ENCODE measurements at regions not wholly inside any gene's neighbourhood (a gene's known extent, or its start where the extent isn't known, plus 50 kb on each side); places are given as distances from the start of the nearest gene placed in this dataset.

DNA sequence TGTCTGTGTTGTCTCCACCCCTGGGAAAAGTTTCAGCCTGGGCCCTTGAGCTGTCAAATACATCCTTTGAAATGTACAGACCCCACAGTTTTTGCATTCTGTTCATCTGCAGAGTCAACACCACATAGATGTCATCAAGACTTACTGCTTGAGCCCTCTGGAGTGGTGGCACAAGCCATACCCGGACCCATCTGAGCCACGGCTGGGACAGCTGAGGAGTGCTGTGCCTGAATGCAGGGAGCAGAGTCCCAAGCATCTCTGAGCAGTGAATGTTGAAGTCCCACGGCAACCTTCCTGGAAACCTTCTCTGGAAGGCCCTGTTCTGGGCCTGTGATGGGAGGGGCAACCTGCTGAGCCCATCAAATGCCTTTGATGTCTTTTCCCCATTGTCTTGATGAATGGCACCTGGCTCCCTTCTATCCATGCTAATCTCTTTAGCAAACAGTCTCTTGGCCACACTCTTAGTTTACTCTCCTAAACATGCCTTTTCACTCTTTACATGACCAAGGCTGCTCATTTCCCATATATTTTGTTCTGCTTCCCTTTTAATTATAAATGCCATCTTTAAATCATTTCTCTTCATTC is 92.5 kb downstream of the ATPSCKMT start:
- H3K4me3 ChIP-seq (ENCODE audit: low read depth in 1 of 5, low read length in 5 of 5), result no peak overlapping the region

DNA sequence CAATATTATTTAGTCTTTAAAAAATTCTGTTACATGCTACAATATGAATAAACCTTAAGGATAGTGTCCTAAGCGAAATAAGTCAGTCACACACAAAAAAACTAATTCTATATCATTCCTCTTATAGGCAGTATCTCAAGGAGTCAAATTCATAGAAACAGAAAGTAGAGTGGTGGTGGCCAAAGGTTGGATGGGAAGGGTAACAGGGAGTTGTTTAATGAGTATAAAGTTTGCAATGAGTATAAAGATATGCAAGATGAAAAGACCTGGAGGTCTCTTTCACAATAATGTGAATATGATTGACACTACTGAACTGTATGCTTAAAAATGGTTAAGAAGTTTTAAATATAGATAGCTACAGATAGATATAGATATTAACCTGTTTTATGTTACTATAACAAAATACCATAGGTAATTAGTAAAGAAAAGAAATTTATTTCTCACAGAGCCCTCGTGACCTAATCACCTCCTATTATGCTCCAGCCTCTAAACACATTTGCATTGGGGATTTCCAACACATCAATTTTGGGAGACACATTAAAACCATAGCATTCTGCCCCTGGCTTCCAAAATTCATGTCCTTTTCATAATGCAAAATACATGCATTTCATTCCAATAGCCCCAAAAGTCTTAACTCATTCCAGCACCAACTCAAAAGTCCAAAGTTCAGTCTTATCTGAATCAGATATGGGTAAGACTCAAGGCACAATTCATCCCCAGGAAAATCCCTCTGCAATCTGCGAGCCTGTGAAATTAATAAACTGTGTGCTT is 93.6 kb downstream of the ATPSCKMT start:
- Histone ChIP-seq H3K27me3 (ENCODE audit: control insufficient read depth in 5 of 5, insufficient read depth in 4 of 5, low read length in 5 of 5) (peaks cover 0 to 3% (median 0%) of the 10 kb centered on the region in 5 donors), H3K36me3 (ENCODE audit: control insufficient read depth in 5 of 5, insufficient read depth in 5 of 5, low read length in 5 of 5) (no peaks in the 10 kb centered on the region), H3K9me3 (ENCODE audit: control insufficient read depth in 5 of 5, low read length in 5 of 5) (no peaks in the 10 kb centered on the region), H3K9ac (ENCODE audit: low read length in 5 of 5) (no peak overlapping the region), H3K4me1 (ENCODE audit: control insufficient read depth in 5 of 5, insufficient read depth in 5 of 5, low read length in 5 of 5) (no peaks in the 10 kb centered on the region), H3K4me3 (ENCODE audit: low read depth in 1 of 5, low read length in 5 of 5) (no peak overlapping the region), H3K27ac (ENCODE audit: low read depth, low read length) (no peak overlapping the region)

More for the DNA sequence above, 92.5 kb downstream of the ATPSCKMT start:
- Histone ChIP-seq H3K4me1 (ENCODE audit: control insufficient read depth in 5 of 5, insufficient read depth in 5 of 5, low read length in 5 of 5) (no peaks in the 10 kb centered on the region), H3K9me3 (ENCODE audit: control insufficient read depth in 5 of 5, low read length in 5 of 5) (no peaks in the 10 kb centered on the region), H3K27ac (ENCODE audit: low read depth, low read length) (no peak overlapping the region), H3K9ac (ENCODE audit: low read length in 5 of 5) (no peak overlapping the region), H3K36me3 (ENCODE audit: control insufficient read depth in 5 of 5, insufficient read depth in 5 of 5, low read length in 5 of 5) (no peaks in the 10 kb centered on the region), H3K27me3 (ENCODE audit: control insufficient read depth in 5 of 5, insufficient read depth in 4 of 5, low read length in 5 of 5) (peaks cover 0 to 3% (median 0%) of the 10 kb centered on the region in 5 donors)

DNA sequence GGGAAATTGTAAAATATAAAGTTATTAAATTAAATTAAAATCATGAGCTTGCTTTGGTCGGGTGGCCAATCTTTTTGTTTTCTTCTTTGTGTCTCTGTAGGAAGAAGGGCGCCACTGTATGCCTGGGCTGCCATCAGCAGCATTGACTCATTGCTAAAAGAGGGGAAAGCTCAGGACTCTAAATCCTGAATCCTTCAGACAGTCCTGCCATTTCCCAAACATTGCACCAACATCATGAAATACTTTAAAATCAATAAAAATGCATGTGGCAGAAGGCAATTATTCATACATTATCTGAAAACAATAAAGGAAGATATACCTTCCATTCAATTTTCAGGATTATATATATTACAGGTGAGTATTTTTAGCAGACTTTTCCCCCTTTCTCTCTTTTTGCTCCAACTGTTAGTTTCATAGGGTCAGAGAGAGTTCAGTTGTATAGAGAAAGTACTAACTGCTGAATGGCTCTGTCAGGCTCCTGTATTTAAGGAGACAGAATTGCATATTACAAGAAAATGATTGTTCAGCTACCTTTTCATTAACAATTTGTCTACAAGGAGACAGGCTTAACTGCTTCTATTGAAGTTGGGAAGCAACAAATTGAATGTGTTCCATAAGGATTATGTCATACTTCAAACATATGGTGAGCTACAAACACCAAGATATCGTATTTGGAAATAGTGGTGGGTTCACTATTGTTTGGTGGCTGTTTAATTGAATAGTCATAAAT is 95.7 kb downstream of the ATPSCKMT start:
- no peaks in the 10 kb centered on the region for H3K36me3 ChIP-seq (ENCODE audit: control insufficient read depth in 5 of 5, insufficient read depth in 5 of 5, low read length in 5 of 5)
- no peak overlapping the region for H3K27ac ChIP-seq (ENCODE audit: low read depth, low read length)
- H3K27me3 ChIP-seq (ENCODE audit: control insufficient read depth in 5 of 5, insufficient read depth in 4 of 5, low read length in 5 of 5), result peaks cover 0 to 3% (median 0%) of the 10 kb centered on the region in 5 donors
- H3K4me3 ChIP-seq (ENCODE audit: low read depth in 1 of 5, low read length in 5 of 5), result no peak overlapping the region
- H3K9ac ChIP-seq (ENCODE audit: low read length in 5 of 5), result no peak overlapping the region
- no peaks in the 10 kb centered on the region for H3K9me3 ChIP-seq (ENCODE audit: control insufficient read depth in 5 of 5, low read length in 5 of 5)
- no peaks in the 10 kb centered on the region for H3K4me1 ChIP-seq (ENCODE audit: control insufficient read depth in 5 of 5, insufficient read depth in 5 of 5, low read length in 5 of 5)

GRCh38 chr5:10153394-10153793 is 96.3 kb downstream of the ATPSCKMT start:
- Histone ChIP-seq H3K4me3 (ENCODE audit: low read depth in 1 of 5, low read length in 5 of 5) (no peak overlapping the region), H3K27me3 (ENCODE audit: control insufficient read depth in 5 of 5, insufficient read depth in 4 of 5, low read length in 5 of 5) (peaks cover 0 to 3% (median 0%) of the 10 kb centered on the region in 5 donors), H3K27ac (ENCODE audit: low read depth, low read length) (no peak overlapping the region), H3K9me3 (ENCODE audit: control insufficient read depth in 5 of 5, low read length in 5 of 5) (no peaks in the 10 kb centered on the region), H3K4me1 (ENCODE audit: control insufficient read depth in 5 of 5, insufficient read depth in 5 of 5, low read length in 5 of 5) (no peaks in the 10 kb centered on the region), H3K9ac (ENCODE audit: low read length in 5 of 5) (no peak overlapping the region), H3K36me3 (ENCODE audit: control insufficient read depth in 5 of 5, insufficient read depth in 5 of 5, low read length in 5 of 5) (no peaks in the 10 kb centered on the region)

DNA sequence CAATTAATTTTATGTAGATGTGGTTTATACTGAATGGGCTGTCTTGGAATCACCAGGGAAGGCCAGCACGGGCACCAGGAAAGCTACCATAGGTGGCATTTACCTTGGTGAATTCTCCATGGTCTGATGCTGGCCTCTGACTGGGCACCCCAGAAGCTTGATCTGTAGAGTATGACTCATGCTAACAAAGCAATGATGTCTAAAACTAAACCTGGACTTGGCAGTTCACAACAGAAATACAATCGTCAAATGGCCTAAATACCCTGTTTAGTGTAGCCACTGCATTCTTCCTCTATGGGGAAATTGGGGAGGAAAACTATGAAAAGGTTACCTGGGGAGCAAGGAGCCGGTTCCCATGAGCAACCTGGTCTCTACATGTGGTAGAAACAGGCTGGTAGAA is 98.0 kb downstream of the ATPSCKMT start:
- no peaks in the 10 kb centered on the region for H3K9me3 ChIP-seq (ENCODE audit: control insufficient read depth in 5 of 5, low read length in 5 of 5)
- no peaks in the 10 kb centered on the region for H3K4me1 ChIP-seq (ENCODE audit: control insufficient read depth in 5 of 5, insufficient read depth in 5 of 5, low read length in 5 of 5)
- peaks cover 0 to 3% (median 0%) of the 10 kb centered on the region in 5 donors for H3K27me3 ChIP-seq (ENCODE audit: control insufficient read depth in 5 of 5, insufficient read depth in 4 of 5, low read length in 5 of 5)
- H3K9ac ChIP-seq (ENCODE audit: low read length in 5 of 5), result no peak overlapping the region
- no peaks in the 10 kb centered on the region for H3K36me3 ChIP-seq (ENCODE audit: control insufficient read depth in 5 of 5, insufficient read depth in 5 of 5, low read length in 5 of 5)
- H3K4me3 ChIP-seq (ENCODE audit: low read depth in 1 of 5, low read length in 5 of 5), result no peak overlapping the region
- H3K27ac ChIP-seq (ENCODE audit: low read depth, low read length), result no peak overlapping the region

DNA sequence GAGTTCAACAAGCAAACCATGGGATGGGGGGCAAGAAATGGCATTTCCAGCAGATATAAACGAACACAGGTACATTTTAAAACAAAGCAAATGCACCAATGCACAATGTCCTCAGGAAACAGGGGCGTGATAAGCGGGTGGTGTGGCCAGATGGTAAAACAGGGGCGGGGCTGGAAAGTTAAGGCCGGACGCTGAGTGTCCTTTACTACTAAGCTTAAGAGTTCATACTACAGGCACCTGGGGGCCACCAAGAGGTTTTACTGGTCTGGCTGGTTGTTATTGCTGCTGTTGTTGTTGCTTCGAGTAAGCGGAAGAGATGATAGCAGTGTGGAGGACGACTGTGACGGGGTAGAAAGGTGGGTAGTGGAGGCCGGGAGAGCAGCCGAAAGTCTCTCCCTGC is 99.8 kb downstream of the ATPSCKMT start:
- Histone ChIP-seq H3K27ac (ENCODE audit: low read depth, low read length) (no peak overlapping the region), H3K27me3 (ENCODE audit: control insufficient read depth in 5 of 5, insufficient read depth in 4 of 5, low read length in 5 of 5) (peaks cover 0 to 3% (median 0%) of the 10 kb centered on the region in 5 donors), H3K4me1 (ENCODE audit: control insufficient read depth in 5 of 5, insufficient read depth in 5 of 5, low read length in 5 of 5) (no peaks in the 10 kb centered on the region), H3K36me3 (ENCODE audit: control insufficient read depth in 5 of 5, insufficient read depth in 5 of 5, low read length in 5 of 5) (no peaks in the 10 kb centered on the region), H3K4me3 (ENCODE audit: low read depth in 1 of 5, low read length in 5 of 5) (no peak overlapping the region), H3K9me3 (ENCODE audit: control insufficient read depth in 5 of 5, low read length in 5 of 5) (no peaks in the 10 kb centered on the region), H3K9ac (ENCODE audit: low read length in 5 of 5) (no peak overlapping the region)

- Histone ChIP-seq H3K9ac (ENCODE audit: low read length in 5 of 5) (no peak overlapping the region), H3K4me3 (ENCODE audit: low read depth in 1 of 5, low read length in 5 of 5) (no peak overlapping the region), H3K4me1 (ENCODE audit: control insufficient read depth in 5 of 5, insufficient read depth in 5 of 5, low read length in 5 of 5) (no peaks in the 10 kb centered on the region), H3K36me3 (ENCODE audit: control insufficient read depth in 5 of 5, insufficient read depth in 5 of 5, low read length in 5 of 5) (no peaks in the 10 kb centered on the region), H3K27ac (ENCODE audit: low read depth, low read length) (no peak overlapping the region), H3K9me3 (ENCODE audit: control insufficient read depth in 5 of 5, low read length in 5 of 5) (no peaks in the 10 kb centered on the region), H3K27me3 (ENCODE audit: control insufficient read depth in 5 of 5, insufficient read depth in 4 of 5, low read length in 5 of 5) (peaks cover 0 to 2% (median 0%) of the 10 kb centered on the region in 5 donors)
These were observed 103.7 kb downstream of the ATPSCKMT start for GRCh38 chr5:10145923-10146401.

- H3K9me3 ChIP-seq (ENCODE audit: control insufficient read depth in 5 of 5, low read length in 5 of 5), result no peaks in the 10 kb centered on the region
- H3K36me3 ChIP-seq (ENCODE audit: control insufficient read depth in 5 of 5, insufficient read depth in 5 of 5, low read length in 5 of 5), result no peaks in the 10 kb centered on the region
- H3K27ac ChIP-seq (ENCODE audit: low read depth, low read length), result no peak overlapping the region
- no peak overlapping the region for H3K4me3 ChIP-seq (ENCODE audit: low read depth in 1 of 5, low read length in 5 of 5)
- H3K4me1 ChIP-seq (ENCODE audit: control insufficient read depth in 5 of 5, insufficient read depth in 5 of 5, low read length in 5 of 5), result peaks cover 0 to 9% (median 2%) of the 10 kb centered on the region in 5 donors
- no peak overlapping the region for H3K9ac ChIP-seq (ENCODE audit: low read length in 5 of 5)
- H3K27me3 ChIP-seq (ENCODE audit: control insufficient read depth in 5 of 5, insufficient read depth in 4 of 5, low read length in 5 of 5), result peaks cover 0 to 3% (median 0%) of the 10 kb centered on the region in 5 donors
These were observed 105.6 kb downstream of the ATPSCKMT start for GRCh38 chr5:10144040-10144439.

- no peaks in the 10 kb centered on the region for H3K36me3 ChIP-seq (ENCODE audit: control insufficient read depth in 5 of 5, insufficient read depth in 5 of 5, low read length in 5 of 5)
- no peak overlapping the region for H3K4me3 ChIP-seq (ENCODE audit: low read depth in 1 of 5, low read length in 5 of 5)
- no peak overlapping the region for H3K27ac ChIP-seq (ENCODE audit: low read depth, low read length)
- no peaks in the 10 kb centered on the region for H3K9me3 ChIP-seq (ENCODE audit: control insufficient read depth in 5 of 5, low read length in 5 of 5)
- H3K27me3 ChIP-seq (ENCODE audit: control insufficient read depth in 5 of 5, insufficient read depth in 4 of 5, low read length in 5 of 5), result peaks cover 0 to 3% (median 0%) of the 10 kb centered on the region in 5 donors
- peaks cover 0 to 9% (median 2%) of the 10 kb centered on the region in 5 donors for H3K4me1 ChIP-seq (ENCODE audit: control insufficient read depth in 5 of 5, insufficient read depth in 5 of 5, low read length in 5 of 5)
- H3K9ac ChIP-seq (ENCODE audit: low read length in 5 of 5), result no peak overlapping the region
These were observed 109.3 kb downstream of the ATPSCKMT start for GRCh38 chr5:10140195-10140973.

Measured in subcutaneous abdominal adipose tissue (tissue), 5 donors.